ENCODE measurements at regions not wholly inside any gene's neighbourhood (a gene's known extent, or its start where the extent isn't known, plus 50 kb on each side); places are given as distances from the start of the nearest gene placed in this dataset.

- no peaks in the 10 kb centered on the region for H3K4me1 Mint-ChIP-seq
- H3K9me3 ChIP-seq (ENCODE audit: control insufficient read depth, low read length, poor library complexity, severe bottlenecking), result no peaks in the 10 kb centered on the region
- no peak overlapping the region for H3K4me3 Mint-ChIP-seq
Observed at GRCh38 chr3:145983101-145983500, 177.9 kb downstream of the PLOD2 start.

More at GRCh38 chr3:145983101-145983500, 177.9 kb downstream of the PLOD2 start:
- H3K36me3 Mint-ChIP-seq (ENCODE audit: low read depth), result no peaks in the 10 kb centered on the region
- H3K27me3 Mint-ChIP-seq, result no peaks in the 10 kb centered on the region
- ATAC-seq (no peak), DNase-seq (no peak)
- H3K27ac Mint-ChIP-seq, result no peak overlapping the region

Measured in T-helper 17 cell (primary cell).